Neural progenitor cell (in vitro differentiated cells): ENCODE measurements at regions not wholly inside any gene's neighbourhood (a gene's known extent, or its start where the extent isn't known, plus 50 kb on each side); places are given as distances from the start of the nearest gene placed in this dataset.

Experiments used
- DNase-seq: peaks from one replicate; pipeline ENCODE4 v3.0.0-alpha.2; 2016; ENCODE audit warnings: low spot score
- H2AFZ ChIP-seq: fragments of 200-600 bp; sonication (generic); replicated peaks from 2 replicates; pipeline ENCODE4 v1.6.1; 2016; ENCODE audit warnings: antibody characterized with exemption
- H3F3A ChIP-seq: fragments of 200-600 bp; sonication (generic); 2 replicates; pipeline ENCODE4 v1.6.1; 2016; ENCODE audit warnings: antibody characterized with exemption, low read depth
- H3K27ac ChIP-seq: fragments of 200-600 bp; sonication (generic); 2 replicates; pipeline ENCODE4 v1.5.1; 2016; ENCODE audit warnings: mild to moderate bottlenecking
- H3K27me3 ChIP-seq: fragments of 200-600 bp; sonication (generic); 2 replicates; pipeline ENCODE4 v1.6.1; 2016; ENCODE audit warnings: mild to moderate bottlenecking, moderate library complexity
- H3K36me3 ChIP-seq: fragments of 200-600 bp; sonication (generic); 2 replicates; pipeline ENCODE4 v1.5.1; 2016
- H3K4me1 ChIP-seq: fragments of 200-600 bp; sonication (generic); 2 replicates; pipeline ENCODE4 v1.6.1; 2016; ENCODE audit warnings: mixed run types
- H3K4me2 ChIP-seq: fragments of 200-600 bp; sonication (generic); 2 replicates; pipeline ENCODE4 v1.6.1; 2016
- H3K4me3 ChIP-seq: fragments of 200-600 bp; sonication (generic); 2 replicates; pipeline ENCODE4 v1.5.1; 2016
- H3K79me2 ChIP-seq: fragments of 200-600 bp; sonication (generic); 2 replicates; pipeline ENCODE4 v1.6.1; 2016; ENCODE audit warnings: low read depth
- H3K9ac ChIP-seq: fragments of 200-600 bp; sonication (generic); 2 replicates; pipeline ENCODE4 v1.6.1; 2016
- H3K9me3 ChIP-seq: fragments of 200-600 bp; sonication (generic); 2 replicates; pipeline ENCODE4 v1.5.1; 2016; ENCODE audit warnings: low read depth
- H4K20me1 ChIP-seq: fragments of 200-600 bp; sonication (generic); 2 replicates; pipeline ENCODE4 v1.6.1; 2016; ENCODE audit warnings: low read depth
- H3K27ac Mint-ChIP-seq: 3 replicates; pipeline ENCODE4 v1.8.0; 2021; ENCODE audit warnings: mixed read lengths
- H3K27me3 Mint-ChIP-seq: 2 replicates; pipeline ENCODE4 v1.8.0; 2022; ENCODE audit warnings: low read depth, mild to moderate bottlenecking, inconsistent platforms, moderate library complexity, mixed read lengths; ENCODE audit not compliant: insufficient read depth
- H3K36me3 Mint-ChIP-seq: 3 replicates; pipeline ENCODE4 v1.8.0; 2021; ENCODE audit warnings: mixed read lengths
- H3K4me1 Mint-ChIP-seq: 3 replicates; pipeline ENCODE4 v1.8.0; 2021; ENCODE audit warnings: mixed read lengths
- H3K4me3 Mint-ChIP-seq: 3 replicates; pipeline ENCODE4 v1.8.0; 2021; ENCODE audit warnings: mild to moderate bottlenecking, moderate library complexity, mixed read lengths
- H3K9me3 Mint-ChIP-seq: 3 replicates; pipeline ENCODE4 v1.8.0; 2020; ENCODE audit warnings: mixed read lengths
- CTCF ChIP-seq: fragments of 200-600 bp; sonication (generic); IDR thresholded peaks from 2 replicates; pipeline ENCODE4 v1.5.1; 2017; ENCODE audit warnings: antibody characterized with exemption, mild to moderate bottlenecking
- EZH2 ChIP-seq: fragments of 200-600 bp; sonication (generic); IDR thresholded peaks from 2 replicates; pipeline ENCODE4 v1.6.1; 2017; ENCODE audit warnings: antibody characterized with exemption, mild to moderate bottlenecking, moderate library complexity
- EZH2phosphoT487 ChIP-seq: fragments of 200-600 bp; sonication (generic); IDR thresholded peaks from 2 replicates; pipeline ENCODE4 v1.6.1; 2017; ENCODE audit warnings: antibody characterized with exemption

DNA sequence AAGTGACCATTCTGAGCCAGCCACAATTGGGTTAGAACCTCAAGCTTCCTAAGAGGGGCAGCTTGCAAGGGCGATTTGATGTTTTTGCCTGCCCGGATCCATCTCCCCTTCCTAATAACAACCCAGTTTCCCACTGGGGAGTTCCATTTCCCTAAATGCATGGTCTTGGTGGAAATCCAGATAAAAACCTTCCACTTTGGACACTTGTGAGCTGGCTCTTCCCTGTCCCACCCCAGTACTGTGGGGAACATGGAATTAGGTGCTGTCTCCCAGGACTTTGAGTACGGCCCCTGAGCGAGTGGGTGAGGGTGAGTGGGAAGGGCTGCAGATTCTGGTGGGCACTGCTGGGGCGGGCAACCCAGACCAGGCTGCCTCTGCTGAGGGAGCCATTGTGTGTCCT is 122.3 kb downstream of the DDX1 start:
- no peak for DNase-seq
- no peak overlapping the region for H3K4me3 Mint-ChIP-seq
- no peak overlapping the region for H3K27ac ChIP-seq
- no peaks in the 10 kb centered on the region for H3K4me1 ChIP-seq
- H3K27me3 ChIP-seq: no peaks in the 10 kb centered on the region
- H3K36me3 ChIP-seq: no peaks in the 10 kb centered on the region
- no peaks in the 10 kb centered on the region for H3K79me2 ChIP-seq
- no peak overlapping the region for H3K4me3 ChIP-seq
- H4K20me1 ChIP-seq: no peaks in the 10 kb centered on the region
- H3K9me3 Mint-ChIP-seq: peaks cover 10% of the 10 kb centered on the region
- no peak overlapping the region for H3K27ac Mint-ChIP-seq
- TF ChIP-seq EZH2 (no peak), EZH2phosphoT487 (no peak), CTCF (no peak)
- no peaks in the 10 kb centered on the region for H3F3A ChIP-seq
- no peak overlapping the region for H3K4me2 ChIP-seq
- peaks cover 14% of the 10 kb centered on the region for H3K27me3 Mint-ChIP-seq
- no peaks in the 10 kb centered on the region for H3K36me3 Mint-ChIP-seq
- no peak overlapping the region for H2AFZ ChIP-seq
- no peak overlapping the region for H3K9ac ChIP-seq
- peaks cover 22% of the 10 kb centered on the region for H3K4me1 Mint-ChIP-seq
- H3K9me3 ChIP-seq: no peaks in the 10 kb centered on the region

DNA sequence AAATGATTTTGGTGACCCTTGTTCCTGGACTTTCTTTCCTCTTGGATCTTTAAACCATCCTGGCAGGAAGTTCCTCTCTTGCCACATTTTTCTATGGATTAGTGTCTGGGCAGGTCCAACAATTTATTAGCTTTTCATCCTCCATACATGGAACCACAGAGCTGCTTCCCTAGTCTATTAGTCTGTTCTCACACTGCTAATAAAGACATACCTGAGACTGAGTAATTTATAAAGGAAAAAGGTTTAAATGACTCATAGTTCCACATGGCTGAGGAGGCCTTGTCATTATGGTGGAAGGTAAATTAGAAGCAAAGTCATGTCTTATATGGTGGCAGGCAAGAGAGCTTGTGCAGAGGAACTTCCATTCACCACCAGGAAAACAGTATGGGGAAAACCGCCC is 122.9 kb downstream of the DDX1 start:
- H3K9me3 Mint-ChIP-seq: peaks cover 10% of the 10 kb centered on the region

GRCh38 chr2:15715596-15715995 is 123.9 kb downstream of the DDX1 start:
- Histone ChIP-seq H3K4me3 (no peak overlapping the region), H3K27ac (no peak overlapping the region), H3K79me2 (no peaks in the 10 kb centered on the region), H3F3A (no peaks in the 10 kb centered on the region), H3K4me2 (no peak overlapping the region), H4K20me1 (no peaks in the 10 kb centered on the region), H3K9me3 (no peaks in the 10 kb centered on the region), H2AFZ (no peak overlapping the region), H3K9ac (no peak overlapping the region), H3K27me3 (no peaks in the 10 kb centered on the region), H3K4me1 (no peaks in the 10 kb centered on the region), H3K36me3 (no peaks in the 10 kb centered on the region)
- H3K9me3 Mint-ChIP-seq: peaks cover 5% of the 10 kb centered on the region
- peaks cover 14% of the 10 kb centered on the region for H3K27me3 Mint-ChIP-seq
- peak overlapping the region; percentile 5 for H3K27ac Mint-ChIP-seq
- TF ChIP-seq EZH2 (no peak), EZH2phosphoT487 (no peak), CTCF (no peak)
- H3K4me3 Mint-ChIP-seq: no peak overlapping the region
- no peak for DNase-seq
- peaks cover 24% of the 10 kb centered on the region for H3K4me1 Mint-ChIP-seq
- no peaks in the 10 kb centered on the region for H3K36me3 Mint-ChIP-seq

More for the DNA sequence above, 122.9 kb downstream of the DDX1 start:
- Histone ChIP-seq H3K4me3 (no peak overlapping the region), H2AFZ (no peak overlapping the region), H3F3A (no peaks in the 10 kb centered on the region), H4K20me1 (no peaks in the 10 kb centered on the region), H3K9ac (no peak overlapping the region), H3K79me2 (no peaks in the 10 kb centered on the region), H3K4me2 (no peak overlapping the region), H3K27ac (no peak overlapping the region), H3K27me3 (no peaks in the 10 kb centered on the region), H3K9me3 (no peaks in the 10 kb centered on the region), H3K4me1 (no peaks in the 10 kb centered on the region), H3K36me3 (no peaks in the 10 kb centered on the region)
- Mint-ChIP-seq H3K4me3 (no peak overlapping the region), H3K27me3 (peaks cover 14% of the 10 kb centered on the region), H3K36me3 (no peaks in the 10 kb centered on the region), H3K27ac (no peak overlapping the region), H3K4me1 (peaks cover 20% of the 10 kb centered on the region)
- no peak for TF ChIP-seq CTCF
- no peak for DNase-seq
